ENCODE measurements at regions not wholly inside any gene's neighbourhood (a gene's known extent, or its start where the extent isn't known, plus 50 kb on each side); places are given as distances from the start of the nearest gene placed in this dataset.

- no peak for DNase-seq (ENCODE audit: low read depth)
- H3K4me3 ChIP-seq (ENCODE audit: low read depth, low read length): no peak overlapping the region
- TF ChIP-seq CTCF (conservative IDR thresholded peaks at IDR 0.05; ENCODE audit: low read depth, low read length): no peak
Observed at GRCh38 chr3:188043891-188044290, 110.1 kb upstream of the LPP start.

GRCh38 chr3:188046561-188047211 lies 107.3 kb upstream of the LPP start:
- H3K4me3 ChIP-seq (ENCODE audit: low read depth, low read length): no peak overlapping the region
- no peak for TF ChIP-seq CTCF (conservative IDR thresholded peaks at IDR 0.05; ENCODE audit: low read depth, low read length)
- no peak for DNase-seq (ENCODE audit: low read depth)

- no peak for TF ChIP-seq CTCF (conservative IDR thresholded peaks at IDR 0.05; ENCODE audit: low read depth, low read length)
- DNase-seq (ENCODE audit: low read depth): no peak
- no peak overlapping the region for H3K4me3 ChIP-seq (ENCODE audit: low read depth, low read length)
Observed at GRCh38 chr3:188047536-188047935, 106.4 kb upstream of the LPP start.

GRCh38 chr3:188049606-188050530 lies 104.1 kb upstream of the LPP start:
- DNase-seq (ENCODE audit: low read depth): no peak
- TF ChIP-seq CTCF (conservative IDR thresholded peaks at IDR 0.05; ENCODE audit: low read depth, low read length): no peak

GRCh38 chr3:188051801-188052168 lies 102.2 kb upstream of the LPP start:
- H3K4me3 ChIP-seq (ENCODE audit: low read depth, low read length): no peak overlapping the region
- no peak for TF ChIP-seq CTCF (conservative IDR thresholded peaks at IDR 0.05; ENCODE audit: low read depth, low read length)
- DNase-seq (ENCODE audit: low read depth): no peak

More at GRCh38 chr3:188049606-188050530, 104.1 kb upstream of the LPP start:
- H3K4me3 ChIP-seq (ENCODE audit: low read depth, low read length): no peak overlapping the region

GRCh38 chr3:188052169-188053035 lies 101.6 kb upstream of the LPP start:
- TF ChIP-seq CTCF (conservative IDR thresholded peaks at IDR 0.05; ENCODE audit: low read depth, low read length): peak; percentile 44
- no peak overlapping the region for H3K4me3 ChIP-seq (ENCODE audit: low read depth, low read length)
- DNase-seq (ENCODE audit: low read depth): no peak
